CD4-positive, alpha-beta memory T cell (primary cell): ENCODE measurements at regions not wholly inside any gene's neighbourhood (a gene's known extent, or its start where the extent isn't known, plus 50 kb on each side); places are given as distances from the start of the nearest gene placed in this dataset.

ENCODE experiments used
- CTCF ChIA-PET: fragments of 350-600 bp; sonication (Branson Sonifier 250); formaldehyde crosslinking; loops from one replicate; lab custom pipeline; 2021; ENCODE audit warnings: inconsistent platforms; ENCODE audit not compliant: partially characterized antibody; lab: Charles Lee
- POLR2A ChIA-PET: fragments of 350-600 bp; sonication (Branson Sonifier 250); formaldehyde crosslinking; loops from one replicate; lab custom pipeline; 2021; ENCODE audit not compliant: partially characterized antibody; lab: Charles Lee
- DNase-seq, 5 donors: peaks; one replicate each; pipeline versions ENCODE4 v3.0.0 to v3.0.0-alpha.2; 2020 to 2022; ENCODE audit warnings: mixed read lengths in 1 of 5
- H3K27ac ChIP-seq: one replicate; pipeline ENCODE4 v1.7.0; 2013; ENCODE audit warnings: low read depth, low read length
- H3K27me3 ChIP-seq: 2 replicates; pipeline ENCODE4 v1.7.0; 2013; ENCODE audit warnings: mild to moderate bottlenecking, low read length, moderate library complexity; ENCODE audit not compliant: insufficient read depth
- H3K36me3 ChIP-seq: 2 replicates; pipeline ENCODE4 v1.7.0; 2013; ENCODE audit warnings: mild to moderate bottlenecking, low read length, moderate library complexity; ENCODE audit not compliant: insufficient read depth
- H3K4me1 ChIP-seq: 2 replicates; pipeline ENCODE4 v1.7.0; 2013; ENCODE audit warnings: mild to moderate bottlenecking, low read length, moderate library complexity; ENCODE audit not compliant: insufficient read depth
- H3K4me3 ChIP-seq, 2 donors: one replicate each; pipeline ENCODE4 v1.7.0; 2013; ENCODE audit warnings: low read length in 2 of 2, mild to moderate bottlenecking in 1 of 2
- H3K9me3 ChIP-seq, 2 donors: one replicate each; pipeline ENCODE4 v1.7.0; 2013; ENCODE audit warnings: low read length in 2 of 2, control low read depth in 1 of 2; ENCODE audit not compliant: control insufficient read depth in 1 of 2
- H3K27ac Mint-ChIP-seq, 7 donors: one replicate each; pipeline ENCODE4 v1.8.0; 2020 to 2021; ENCODE audit warnings: mixed read lengths in 7 of 7, mild to moderate bottlenecking in 6 of 7, inconsistent platforms in 3 of 7, moderate library complexity in 3 of 7
- H3K27me3 Mint-ChIP-seq, 2 donors: one replicate each; pipeline ENCODE4 v1.8.0; 2020 to 2021; ENCODE audit warnings: mixed read lengths in 2 of 2
- H3K36me3 Mint-ChIP-seq, 2 donors: one replicate each; pipeline ENCODE4 v1.8.0; 2020 to 2021; ENCODE audit warnings: mixed read lengths in 2 of 2, inconsistent platforms in 1 of 2, mild to moderate bottlenecking in 1 of 2
- H3K4me1 Mint-ChIP-seq, 4 donors: one replicate each; pipeline ENCODE4 v1.8.0; 2020 to 2021; ENCODE audit warnings: mixed read lengths in 4 of 4, mild to moderate bottlenecking in 1 of 4
- H3K4me3 Mint-ChIP-seq, 8 donors: one replicate each; pipeline ENCODE4 v1.8.0; 2020 to 2021; ENCODE audit warnings: mixed read lengths in 8 of 8, mild to moderate bottlenecking in 7 of 8, moderate library complexity in 6 of 8, inconsistent platforms in 3 of 8
- H3K9me3 Mint-ChIP-seq, 8 donors: one replicate each; pipeline ENCODE4 v1.8.0; 2020 to 2021; ENCODE audit warnings: mixed read lengths in 8 of 8, mild to moderate bottlenecking in 5 of 8, inconsistent platforms in 3 of 8, moderate library complexity in 1 of 8
- intact Hi-C: fragments of 100-400 bp; cut with micrococcal nuclease; formaldehyde crosslinking; loops from one replicate; pipeline ENCODE4 v1.15.1; 2023

DNA sequence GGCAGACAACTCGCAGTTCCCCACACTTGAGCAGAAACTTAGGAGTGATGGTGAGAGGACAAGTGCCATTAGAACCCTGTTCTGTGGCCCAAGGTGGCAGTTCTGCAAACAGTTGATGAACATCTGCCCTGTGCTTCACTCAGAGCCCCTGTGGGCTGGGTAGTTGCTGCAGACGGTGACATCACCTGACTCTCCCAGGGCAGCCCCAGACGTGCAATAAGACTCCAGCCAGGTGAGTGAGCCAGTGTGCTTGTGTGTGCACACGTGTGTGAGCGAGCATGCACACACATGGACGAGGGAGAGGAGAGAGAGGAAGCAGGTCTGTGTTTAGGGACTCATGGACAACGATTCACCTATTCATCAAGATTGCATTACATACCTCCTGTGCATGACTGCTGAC lies 136.0 kb upstream of the GLI2 start:
- Histone ChIP-seq H3K4me1 (no peaks in the 10 kb centered on the region), H3K4me3 (no peak overlapping the region), H3K27ac (no peak overlapping the region), H3K9me3 (no peaks in the 10 kb centered on the region), H3K27me3 (no peaks in the 10 kb centered on the region), H3K36me3 (no peaks in the 10 kb centered on the region)
- no peak for DNase-seq
- Mint-ChIP-seq H3K4me1 (no peaks in the 10 kb centered on the region), H3K4me3 (no peak overlapping the region), H3K27ac (no peak overlapping the region), H3K9me3 (no peaks in the 10 kb centered on the region), H3K36me3 (no peaks in the 10 kb centered on the region), H3K27me3 (peaks cover 3 to 9% of the 10 kb centered on the region in 2 donors)
- ChIA-PET POLR2A (no interaction called here), CTCF (no interaction called here)
- intact Hi-C loops, result no loop called here

DNA sequence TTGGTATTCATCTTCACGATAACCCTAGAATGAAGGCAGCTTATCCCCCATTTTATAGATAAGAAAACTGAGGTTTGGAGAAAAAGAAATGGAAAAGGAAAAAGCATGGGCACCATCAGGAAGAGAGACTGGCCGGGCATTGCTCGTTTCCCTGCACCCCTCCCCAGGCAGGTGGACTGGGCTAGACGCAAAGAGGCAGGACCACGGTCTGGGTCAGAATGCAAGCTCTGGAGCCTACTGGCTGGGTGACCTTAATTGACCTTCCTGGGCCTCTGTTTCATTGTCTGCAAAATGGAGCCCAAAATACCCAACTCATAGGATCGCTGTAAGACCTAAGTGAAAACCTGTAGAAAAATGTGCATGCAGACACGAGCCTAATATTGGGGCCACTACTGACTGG lies 135.3 kb upstream of the GLI2 start:
- Mint-ChIP-seq H3K9me3 (no peaks in the 10 kb centered on the region), H3K27ac (no peak overlapping the region), H3K4me1 (no peaks in the 10 kb centered on the region), H3K4me3 (no peak overlapping the region), H3K27me3 (peaks cover 2 to 10% of the 10 kb centered on the region in 2 donors), H3K36me3 (no peaks in the 10 kb centered on the region)
- no peaks in the 10 kb centered on the region for H3K27me3 ChIP-seq
- ChIA-PET CTCF (no interaction called here), POLR2A (no interaction called here)
- no peaks in the 10 kb centered on the region for H3K9me3 ChIP-seq
- DNase-seq, result no peak
- no peak overlapping the region for H3K27ac ChIP-seq
- no peak overlapping the region for H3K4me3 ChIP-seq
- H3K4me1 ChIP-seq, result no peaks in the 10 kb centered on the region
- H3K36me3 ChIP-seq, result no peaks in the 10 kb centered on the region
- intact Hi-C loops, result no loop called here

DNA sequence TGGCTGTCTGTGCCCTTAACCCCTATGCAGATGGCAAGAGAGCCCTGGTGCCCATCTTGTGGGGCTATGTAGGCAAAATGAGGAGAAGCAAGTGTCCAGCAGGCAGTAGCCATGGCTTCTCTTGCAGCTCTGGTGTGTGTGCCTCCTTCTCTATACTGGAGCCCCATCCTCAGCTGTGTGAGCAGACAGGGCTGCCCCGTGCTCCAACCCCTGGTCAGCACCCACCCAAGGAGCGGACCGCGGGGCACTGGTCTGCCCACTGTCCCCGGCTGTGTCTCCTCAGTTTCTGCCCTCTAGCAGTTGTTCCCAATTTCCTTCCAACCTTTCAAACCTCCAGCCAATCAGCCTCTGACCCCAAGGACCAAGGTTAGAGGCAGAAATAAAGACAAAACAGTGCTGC lies 134.9 kb upstream of the GLI2 start:
- no peak for DNase-seq
- peaks cover 2 to 11% of the 10 kb centered on the region in 2 donors for H3K27me3 Mint-ChIP-seq
- Histone ChIP-seq H3K36me3 (no peaks in the 10 kb centered on the region), H3K27me3 (no peaks in the 10 kb centered on the region), H3K9me3 (no peaks in the 10 kb centered on the region), H3K4me3 (no peak overlapping the region), H3K4me1 (no peaks in the 10 kb centered on the region), H3K27ac (no peak overlapping the region)
- H3K4me1 Mint-ChIP-seq, result peaks cover 0 to under 1% (median 0%) of the 10 kb centered on the region in 4 donors
- no peaks in the 10 kb centered on the region for H3K9me3 Mint-ChIP-seq
- H3K27ac Mint-ChIP-seq, result no peak overlapping the region
- no peak overlapping the region for H3K4me3 Mint-ChIP-seq
- no peaks in the 10 kb centered on the region for H3K36me3 Mint-ChIP-seq
- ChIA-PET CTCF (no interaction called here), POLR2A (no interaction called here)
- intact Hi-C loops, result no loop called here

DNA sequence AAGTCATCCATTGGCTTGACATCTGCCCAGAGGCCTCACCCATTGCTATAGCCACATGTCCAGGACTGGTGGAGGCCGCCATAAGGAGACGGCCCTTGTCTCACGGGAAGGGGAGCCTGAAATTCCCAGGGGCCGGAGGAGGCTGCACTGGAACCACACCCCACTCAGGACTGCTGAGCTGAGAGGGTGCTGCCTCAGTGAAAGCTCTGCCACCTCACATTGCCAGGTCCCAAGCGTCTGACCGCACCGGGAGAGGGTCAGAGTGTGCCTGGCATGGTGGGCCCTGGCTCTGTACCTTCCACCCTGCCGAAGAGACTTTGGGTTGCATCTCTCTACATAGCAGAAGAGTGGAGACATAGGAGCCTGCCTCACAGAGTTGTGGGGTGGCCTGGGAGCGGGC lies 134.1 kb upstream of the GLI2 start:
- no peaks in the 10 kb centered on the region for H3K36me3 ChIP-seq
- DNase-seq, result no peak
- H3K4me3 ChIP-seq, result no peak overlapping the region
- Mint-ChIP-seq H3K27me3 (peaks cover 2 to 11% of the 10 kb centered on the region in 2 donors), H3K9me3 (no peaks in the 10 kb centered on the region), H3K4me1 (peaks cover 0 to 2% (median 0%) of the 10 kb centered on the region in 4 donors), H3K4me3 (no peak overlapping the region), H3K36me3 (no peaks in the 10 kb centered on the region), H3K27ac (no peak overlapping the region)
- no peak overlapping the region for H3K27ac ChIP-seq
- no peaks in the 10 kb centered on the region for H3K9me3 ChIP-seq
- H3K4me1 ChIP-seq, result no peaks in the 10 kb centered on the region
- CTCF ChIA-PET, result no interaction called here
- POLR2A ChIA-PET, result no interaction called here
- intact Hi-C loops, result no loop called here
- no peaks in the 10 kb centered on the region for H3K27me3 ChIP-seq

DNA sequence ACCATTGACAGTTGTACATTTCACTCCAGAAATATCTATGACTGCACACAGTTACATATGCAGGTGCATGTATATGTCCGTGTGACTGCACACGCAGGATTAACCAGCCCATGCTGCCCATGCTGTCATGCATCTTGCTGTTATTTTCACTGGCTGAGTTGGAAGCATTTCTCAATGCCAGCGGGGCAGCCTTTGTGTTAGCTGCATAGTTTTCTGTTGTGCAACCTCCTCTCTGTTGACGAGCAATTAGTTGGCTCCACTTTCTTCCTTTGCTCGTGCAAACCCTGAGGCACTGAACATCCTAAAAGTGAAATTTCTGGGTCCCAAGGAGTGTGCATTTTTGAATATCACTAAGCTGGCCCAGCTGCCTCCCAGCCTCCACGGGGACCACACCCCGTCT lies 133.4 kb upstream of the GLI2 start:
- ChIA-PET POLR2A (no interaction called here), CTCF (no interaction called here)
- DNase-seq, result no peak
- H3K36me3 ChIP-seq, result no peaks in the 10 kb centered on the region
- H3K27me3 Mint-ChIP-seq, result peaks cover 2 to 10% of the 10 kb centered on the region in 2 donors
- H3K27ac Mint-ChIP-seq, result no peak overlapping the region
- intact Hi-C loops, result no loop called here
- H3K4me1 ChIP-seq, result no peaks in the 10 kb centered on the region
- H3K36me3 Mint-ChIP-seq, result no peaks in the 10 kb centered on the region
- no peaks in the 10 kb centered on the region for H3K9me3 ChIP-seq
- H3K4me3 Mint-ChIP-seq, result no peak overlapping the region
- H3K27me3 ChIP-seq, result no peaks in the 10 kb centered on the region
- H3K9me3 Mint-ChIP-seq, result no peaks in the 10 kb centered on the region
- no peak overlapping the region for H3K4me3 ChIP-seq
- no peak overlapping the region for H3K27ac ChIP-seq
- peaks cover 0 to 2% (median 0%) of the 10 kb centered on the region in 4 donors for H3K4me1 Mint-ChIP-seq

DNA sequence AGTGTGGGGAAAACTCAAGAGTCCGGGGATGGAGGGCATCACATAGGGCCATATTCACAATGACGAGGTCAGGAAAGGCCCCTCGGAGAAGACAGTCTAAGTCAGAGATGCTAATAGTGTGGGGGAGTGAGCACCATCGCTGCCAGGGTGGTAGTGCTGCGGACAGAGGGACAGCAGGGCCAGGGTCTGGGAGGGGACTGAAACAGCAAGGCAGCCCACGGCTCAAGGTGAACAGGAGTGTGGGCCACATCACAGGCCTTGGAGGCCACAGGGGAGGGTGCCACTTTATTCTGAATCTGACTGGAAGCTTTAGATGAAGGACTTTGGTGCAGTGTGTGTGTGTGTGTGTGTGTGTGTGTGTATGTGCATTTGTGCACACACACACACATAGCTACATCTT lies 130.9 kb upstream of the GLI2 start:
- DNase-seq, result no peak
- Mint-ChIP-seq H3K4me3 (no peak overlapping the region), H3K27ac (no peak overlapping the region), H3K27me3 (peaks cover 2 to 12% of the 10 kb centered on the region in 2 donors), H3K36me3 (no peaks in the 10 kb centered on the region), H3K4me1 (peaks cover 0 to 2% (median 0%) of the 10 kb centered on the region in 4 donors), H3K9me3 (no peaks in the 10 kb centered on the region)
- intact Hi-C loops, result no loop called here
- no peaks in the 10 kb centered on the region for H3K9me3 ChIP-seq
- no peaks in the 10 kb centered on the region for H3K27me3 ChIP-seq
- POLR2A ChIA-PET, result no interaction called here
- no peaks in the 10 kb centered on the region for H3K4me1 ChIP-seq
- no peaks in the 10 kb centered on the region for H3K36me3 ChIP-seq
- no peak overlapping the region for H3K27ac ChIP-seq
- H3K4me3 ChIP-seq, result no peak overlapping the region
- CTCF ChIA-PET, result no interaction called here

DNA sequence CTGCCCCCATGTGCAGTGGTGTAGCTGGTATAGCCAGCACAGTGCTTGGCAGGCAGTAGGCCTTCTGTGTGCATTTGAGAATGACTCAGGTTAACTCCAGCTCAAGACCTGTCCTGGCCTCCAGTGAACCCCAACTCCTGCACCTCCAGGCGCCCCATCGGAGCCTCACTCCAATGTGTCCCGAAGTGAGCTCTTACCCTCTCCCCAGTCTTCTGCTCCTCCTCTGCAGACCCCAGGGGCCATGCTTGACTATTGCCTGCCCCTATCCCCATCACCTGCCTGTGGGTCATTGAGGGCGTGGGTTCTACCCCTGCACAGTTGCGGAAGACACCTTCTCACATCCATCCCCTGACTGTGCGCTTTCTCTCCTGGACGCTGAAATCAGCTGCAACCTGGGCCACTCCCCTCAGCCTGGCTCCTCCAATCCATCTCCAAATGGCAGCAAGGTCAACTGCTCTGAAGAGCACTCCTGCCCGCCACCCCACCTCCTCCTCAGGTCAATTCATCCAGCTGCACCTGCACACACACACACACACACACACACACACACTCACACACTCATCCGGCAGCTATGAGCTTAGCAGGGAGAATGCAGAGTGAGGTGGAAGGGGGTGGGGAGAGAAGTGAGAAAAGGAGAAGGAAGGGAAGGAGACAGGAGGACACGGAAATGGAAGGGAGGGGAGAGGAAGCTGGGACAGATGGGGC lies 130.3 kb upstream of the GLI2 start:
- Mint-ChIP-seq H3K27me3 (peaks cover 2 to 12% of the 10 kb centered on the region in 2 donors), H3K4me1 (peaks cover 0 to 2% (median 0%) of the 10 kb centered on the region in 4 donors), H3K4me3 (no peak overlapping the region), H3K9me3 (no peaks in the 10 kb centered on the region), H3K27ac (peak overlapping the region in 1 of 7 donors; percentile 23), H3K36me3 (no peaks in the 10 kb centered on the region)
- Histone ChIP-seq H3K4me3 (no peak overlapping the region), H3K4me1 (no peaks in the 10 kb centered on the region), H3K27ac (no peak overlapping the region), H3K27me3 (no peaks in the 10 kb centered on the region), H3K36me3 (no peaks in the 10 kb centered on the region), H3K9me3 (no peaks in the 10 kb centered on the region)
- no peak for DNase-seq
- CTCF ChIA-PET, result no interaction called here
- intact Hi-C loops, result no loop called here
- POLR2A ChIA-PET, result no interaction called here
